ENCODE measurements at regions not wholly inside any gene's neighbourhood (a gene's known extent, or its start where the extent isn't known, plus 50 kb on each side); places are given as distances from the start of the nearest gene placed in this dataset.
"Not testable (repeated sequence)": the region's sequence is repeated elsewhere in the genome, so short reads cannot be mapped to it uniquely, and the experiment has no call there.

DNA sequence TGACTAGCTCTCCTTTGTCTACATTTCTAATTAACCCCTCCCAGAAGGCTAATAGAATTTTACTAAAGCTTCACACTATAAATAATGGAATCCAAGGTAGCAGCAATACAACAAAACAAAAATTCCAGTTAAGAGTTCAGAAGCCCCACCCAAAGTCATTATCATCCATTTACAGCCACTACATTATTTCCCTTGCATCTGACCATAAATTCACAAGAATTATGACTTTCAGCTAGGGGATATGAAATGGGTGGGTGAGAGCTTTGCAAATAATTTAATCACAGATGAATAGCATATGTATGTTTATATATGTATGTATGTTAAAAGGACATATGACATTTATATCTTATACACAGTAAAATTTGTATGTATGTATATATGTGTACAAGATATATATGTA lies 65.3 kb upstream of the PTGDR start:
- DNase-seq: no peak

- DNase-seq: no peak
Observed at GRCh38 chr14:52190337-52190931, 77.1 kb upstream of the PTGDR start.

- no peak for DNase-seq
Observed at GRCh38 chr14:52189325-52189724, 78.2 kb upstream of the PTGDR start.

GRCh38 chr14:52188381-52188780 lies 79.1 kb upstream of the PTGDR start:
- DNase-seq: no peak

DNA sequence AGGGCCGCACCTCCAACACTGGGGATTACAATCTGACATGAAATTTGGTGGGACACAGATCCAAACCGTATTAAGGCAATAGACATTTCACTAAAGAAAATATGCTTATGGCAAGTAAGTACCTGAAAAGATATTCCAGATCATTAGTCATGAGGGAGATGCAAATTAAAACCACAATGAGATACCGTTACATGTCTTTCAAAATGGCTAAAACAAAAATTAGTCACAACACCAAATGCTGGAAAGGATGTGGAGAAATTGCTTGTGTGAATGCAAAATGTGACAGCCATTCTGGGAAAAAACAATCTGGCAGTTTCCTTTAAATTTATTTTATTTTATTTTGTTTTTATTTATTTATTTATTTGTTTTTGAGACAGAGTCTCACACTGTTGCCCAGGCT lies 82.3 kb upstream of the PTGDR start:
- DNase-seq: no peak

DNA sequence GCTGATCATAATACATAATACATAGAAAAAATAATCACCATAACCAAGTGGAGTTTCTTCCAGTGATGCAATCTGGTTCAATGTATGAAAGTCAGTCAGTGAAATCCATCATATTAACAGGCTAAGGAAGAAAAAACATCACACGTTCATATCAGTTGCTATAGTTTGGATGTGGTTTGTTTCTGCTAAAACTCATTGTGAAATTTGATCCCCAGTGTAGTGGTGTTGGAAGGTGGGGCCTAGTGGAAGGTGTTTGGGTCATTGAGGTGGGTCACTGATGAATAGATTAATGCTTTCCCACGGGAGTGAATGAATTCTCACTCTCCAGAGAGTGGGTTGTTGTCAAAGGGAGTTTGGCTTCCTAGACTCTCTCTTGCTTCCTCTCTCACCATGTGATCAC lies 84.6 kb upstream of the PTGDR start:
- no peak for DNase-seq

DNA sequence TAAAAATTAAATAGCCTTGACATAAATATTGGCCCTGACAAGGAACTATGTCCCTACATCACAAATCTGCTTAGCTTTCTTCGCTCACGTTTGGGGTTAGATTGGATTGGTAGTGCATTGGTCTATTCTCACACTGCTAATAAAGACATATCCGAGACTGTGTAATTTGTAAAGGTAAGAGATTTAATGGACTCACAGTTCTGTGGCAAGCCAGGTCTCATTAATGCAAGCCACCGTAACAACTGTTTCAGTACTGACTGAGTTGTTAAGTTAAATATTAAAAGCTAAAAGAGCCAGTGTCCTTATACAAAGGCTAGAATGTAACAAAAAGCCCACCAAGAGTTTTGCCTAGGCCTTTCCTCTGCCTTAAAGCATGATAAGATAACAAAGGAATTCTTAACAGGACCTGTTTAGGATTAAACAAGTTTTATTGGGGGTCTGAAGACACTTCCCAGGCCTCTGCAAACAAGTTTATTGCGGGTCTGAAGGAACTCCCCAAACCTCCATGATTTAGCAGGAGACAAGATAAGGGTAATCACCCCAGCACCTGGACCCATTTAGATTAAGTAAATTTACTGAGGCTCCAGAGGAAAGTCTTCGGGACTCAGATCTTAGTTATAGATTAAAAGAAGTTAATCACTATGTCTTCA lies 88.2 kb upstream of the PTGDR start:
- no peak for DNase-seq

DNA sequence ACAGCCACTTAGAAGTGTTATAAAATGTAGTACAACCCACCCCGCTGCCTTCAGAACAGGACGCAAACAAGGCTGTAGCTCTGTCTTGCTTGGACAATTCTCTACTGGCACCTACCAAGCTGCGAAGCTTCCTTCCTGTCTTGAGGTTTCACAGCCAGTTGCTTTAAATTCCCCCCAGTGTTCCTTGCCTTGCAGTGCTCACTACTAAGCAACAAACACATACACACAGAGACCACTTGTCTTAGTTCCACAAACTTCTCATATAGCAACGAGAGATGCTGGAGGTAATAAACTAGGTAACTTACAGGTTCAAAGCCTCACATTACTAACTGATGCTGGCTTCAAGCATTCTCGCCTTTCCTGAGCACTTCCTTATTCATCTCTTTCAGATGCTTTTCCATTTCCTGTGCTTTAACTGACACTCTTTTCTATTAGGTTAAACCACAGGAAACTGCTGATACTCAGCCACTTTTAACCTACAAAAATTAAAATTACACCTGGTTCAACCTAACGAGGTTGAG lies 91.5 kb upstream of the PTGDR start:
- DNase-seq: peak; percentile 51

GRCh38 chr14:52171932-52172331 lies 95.6 kb upstream of the PTGDR start:
- DNase-seq: not testable (repeated sequence)

DNA sequence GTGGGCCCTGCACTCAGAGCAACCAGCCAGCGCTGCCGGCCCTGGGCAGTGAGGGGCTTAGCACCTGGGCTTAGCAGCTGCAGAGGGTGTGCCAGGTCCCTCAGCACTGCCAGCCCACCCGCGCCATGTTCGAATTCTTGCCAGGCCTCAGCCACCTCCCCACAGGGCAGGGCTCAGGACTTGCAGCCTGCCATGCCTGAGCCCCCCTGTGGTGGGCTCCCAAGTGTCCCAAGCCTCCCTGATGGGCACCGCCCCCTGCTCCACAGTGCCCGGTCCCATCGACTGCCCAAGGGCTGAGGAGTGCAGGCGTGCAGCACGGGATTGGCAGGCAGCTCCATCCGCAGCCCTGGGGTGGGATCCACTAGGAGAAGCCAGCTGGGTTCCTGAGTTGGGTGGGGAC lies 98.0 kb upstream of the NID2 start:
- DNase-seq: no peak

DNA sequence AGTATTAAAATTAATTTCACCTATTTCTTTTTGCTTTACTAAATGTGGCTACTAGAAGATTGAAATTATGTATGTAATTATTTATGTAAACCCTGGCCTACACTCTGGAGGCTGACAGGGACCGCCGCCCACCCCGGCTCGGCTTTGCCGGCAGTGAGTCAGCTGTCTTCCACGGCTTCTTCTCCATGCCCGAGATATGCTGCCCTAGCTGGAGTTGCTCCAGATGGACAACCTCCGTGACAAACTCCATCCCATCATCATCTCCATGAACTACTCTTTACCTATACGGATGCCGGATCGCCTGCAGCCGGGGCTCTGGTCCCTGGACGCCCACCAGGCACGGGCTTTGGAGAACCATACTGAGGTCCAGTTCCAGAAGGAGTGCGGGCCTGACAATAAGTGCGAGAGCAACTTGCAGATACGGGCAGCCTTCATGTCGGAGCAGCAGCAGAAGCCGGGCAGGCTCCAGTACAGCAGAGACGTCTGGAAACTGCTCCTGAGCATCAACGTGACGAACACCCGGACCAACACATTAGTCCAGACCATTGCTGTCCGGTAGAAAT lies 86.9 kb upstream of the NID2 start:
- DNase-seq: no peak

DNA sequence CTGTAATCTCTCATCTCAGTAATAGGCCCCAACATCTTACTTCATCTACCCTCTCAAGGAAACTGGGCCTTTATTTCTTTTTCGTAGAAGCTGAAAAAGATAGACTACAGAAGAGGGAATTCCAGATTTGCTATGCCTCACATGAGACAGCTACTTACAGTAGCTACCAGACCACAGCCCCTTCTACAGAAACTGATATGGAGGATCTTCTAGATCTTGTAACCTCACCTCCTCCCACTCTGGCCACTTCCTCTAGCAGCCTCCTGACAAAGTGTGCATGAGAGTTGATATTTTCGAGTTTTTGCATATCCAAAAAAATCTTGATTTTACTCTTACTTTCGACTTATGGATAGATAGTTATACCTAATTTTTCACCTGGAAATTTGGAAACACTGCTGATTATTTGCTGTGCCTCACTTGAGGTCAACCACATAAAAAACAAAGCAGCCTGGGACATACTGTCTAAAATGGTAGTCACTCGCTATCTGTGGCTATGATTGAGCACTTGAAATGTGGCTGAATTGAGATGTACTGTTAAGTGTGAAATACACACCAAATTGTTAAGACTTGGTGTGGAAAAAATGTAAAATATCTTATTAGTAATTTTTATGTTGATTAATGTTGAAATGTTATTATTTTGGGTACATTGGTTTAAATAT lies 86.3 kb upstream of the NID2 start:
- no peak for DNase-seq

GRCh38 chr14:52153939-52154338 lies 85.1 kb upstream of the NID2 start:
- DNase-seq: no peak

DNA sequence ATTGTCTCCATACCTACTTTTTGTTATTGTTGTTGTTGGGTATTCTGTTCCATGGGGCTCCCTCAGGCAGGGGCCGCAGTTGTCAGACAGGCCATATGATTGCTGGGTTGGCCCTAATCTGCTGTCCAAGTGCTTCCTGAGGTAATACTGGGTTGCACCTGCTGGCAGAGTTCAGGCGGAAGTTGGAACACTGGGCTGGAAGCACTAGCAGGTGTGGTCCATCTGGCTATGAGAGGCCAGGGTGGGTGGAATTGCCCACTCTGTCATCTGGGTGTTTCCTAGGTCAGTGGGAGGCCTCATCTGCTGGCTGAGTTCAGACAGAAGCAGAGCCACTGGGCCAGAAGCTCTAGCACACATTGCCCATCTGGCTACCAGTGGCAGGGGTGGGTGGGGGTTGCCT lies 81.3 kb upstream of the NID2 start:
- no peak for DNase-seq

- DNase-seq: no peak
Observed at GRCh38 chr14:52148371-52148770, 79.5 kb upstream of the NID2 start.

DNA sequence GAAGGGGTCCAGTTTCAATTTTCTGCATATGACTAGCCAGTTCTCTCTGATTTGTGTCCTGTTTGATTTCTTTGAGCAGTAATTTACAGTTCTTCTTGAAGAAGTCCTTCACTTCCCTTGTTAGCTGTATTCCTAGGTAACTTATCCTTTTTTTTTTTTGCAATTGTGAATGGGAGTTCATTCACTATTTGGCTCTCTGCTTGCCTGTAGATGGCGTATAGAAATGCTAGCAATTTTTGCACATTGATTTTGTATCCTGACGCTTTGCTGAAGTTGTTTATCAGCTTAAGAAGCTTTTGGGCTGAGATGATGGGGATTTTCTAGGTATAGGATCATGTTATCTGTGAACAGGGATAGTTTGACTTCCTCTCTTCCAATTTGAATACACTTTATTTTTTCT lies 77.6 kb upstream of the NID2 start:
- no peak for DNase-seq

GRCh38 chr14:52144099-52144498 lies 75.2 kb upstream of the NID2 start:
- DNase-seq: not testable (repeated sequence)

GRCh38 chr14:52142504-52142903 lies 73.6 kb upstream of the NID2 start:
- no peak for DNase-seq

- peak; percentile 64 for DNase-seq
Observed at GRCh38 chr14:52131640-52132320, 62.9 kb upstream of the NID2 start.

DNA sequence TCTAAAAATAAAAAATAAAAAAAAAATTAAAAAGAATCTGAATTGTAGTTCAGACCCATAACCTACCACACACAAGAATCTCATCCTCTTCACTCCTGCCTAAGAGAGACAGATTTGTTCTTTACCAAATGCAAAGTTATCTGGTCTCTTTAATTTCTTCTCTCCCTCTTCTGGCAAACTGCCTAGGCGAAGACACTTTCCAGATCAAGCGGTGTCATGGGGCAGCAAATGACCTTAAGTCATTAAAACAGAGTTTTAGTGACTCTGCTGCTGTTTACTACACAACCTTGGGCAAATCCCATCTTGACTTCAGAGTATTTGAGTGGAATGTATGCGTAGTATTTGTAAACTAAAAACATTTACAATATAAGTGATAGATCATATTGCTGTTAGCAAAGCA lies 60.9 kb upstream of the NID2 start:
- DNase-seq: no peak

- DNase-seq: no peak
Observed at GRCh38 chr14:52125885-52126284, 57.0 kb upstream of the NID2 start.

DNA sequence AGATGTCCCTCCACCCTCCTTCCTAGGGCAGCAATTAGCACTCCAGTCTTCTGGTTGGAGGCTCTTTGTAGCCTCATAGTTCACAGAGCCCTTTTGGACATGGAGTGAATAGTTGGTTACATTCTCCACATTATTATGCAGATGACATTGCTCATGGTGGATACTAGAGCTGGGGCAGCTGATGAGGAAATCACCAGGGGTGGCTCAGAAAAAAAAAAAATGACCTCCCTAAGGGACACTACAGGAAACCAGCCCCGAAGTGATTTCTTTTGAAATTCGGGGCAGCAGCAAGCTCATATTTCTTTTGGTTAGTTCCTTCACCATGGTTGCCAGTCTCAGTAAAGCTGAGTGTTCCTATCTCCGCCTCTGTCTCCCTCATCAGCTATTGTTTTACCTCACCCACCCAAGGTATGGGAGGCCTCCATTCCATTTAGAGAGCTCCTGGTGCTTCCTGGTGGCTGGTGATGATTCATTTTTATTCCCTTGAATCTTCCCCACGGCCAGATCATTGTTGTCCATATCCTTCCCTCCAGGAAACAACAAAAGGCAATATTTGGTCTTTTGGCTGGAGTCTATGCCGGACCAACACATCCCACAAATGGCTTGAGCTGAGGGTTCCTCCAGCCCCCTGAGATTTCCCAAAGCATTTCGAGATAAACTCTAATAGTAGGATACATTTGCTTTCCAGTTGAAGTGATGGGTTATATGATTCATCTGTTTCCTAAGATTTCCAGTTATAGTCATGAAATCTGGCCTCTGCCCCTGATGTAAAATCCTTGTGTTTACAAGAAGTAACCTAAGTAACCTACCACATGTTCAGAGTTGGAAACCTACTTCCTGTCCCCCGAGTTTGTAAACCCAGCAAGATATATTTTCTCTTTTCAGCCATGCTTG lies 56.2 kb upstream of the NID2 start:
- no peak for DNase-seq

Data from GDM1 (cell line).